ENCODE measurements at regions not wholly inside any gene's neighbourhood (a gene's known extent, or its start where the extent isn't known, plus 50 kb on each side); places are given as distances from the start of the nearest gene placed in this dataset.
"Not testable (repeated sequence)": the region's sequence is repeated elsewhere in the genome, so short reads cannot be mapped to it uniquely, and the experiment has no call there.

GRCh38 chr1:831522-831921, 92.2 kb upstream of the SAMD11 start:
- H3K36me3 ChIP-seq (replicated peaks; ENCODE audit: low read depth, low read length): no peaks in the 10 kb centered on the region
- no peaks in the 10 kb centered on the region for H3K9me3 ChIP-seq (ENCODE audit: insufficient read depth, low read length)
- no peak overlapping the region for H3K4me3 ChIP-seq (ENCODE audit: low read length)
- H3K4me2 ChIP-seq (ENCODE audit: low read length): no peak overlapping the region
- TF ChIP-seq EZH2phosphoT487 (IDR thresholded peaks at IDR 0.05; ENCODE audit: low read depth): no peak
- TF ChIP-seq CTCF (IDR thresholded peaks at IDR 0.05; ENCODE audit: low read depth, low read length): no peak
- H3K27me3 ChIP-seq (ENCODE audit: low read depth, low read length): no peaks in the 10 kb centered on the region
- H3K79me2 ChIP-seq (ENCODE audit: low read length): peaks cover 4% of the 10 kb centered on the region
- no peak overlapping the region for H2AFZ ChIP-seq (ENCODE audit: low read depth, low read length)
- H4K20me1 ChIP-seq (ENCODE audit: insufficient read depth, low read length): no peaks in the 10 kb centered on the region
- no peak overlapping the region for H3K27ac ChIP-seq (ENCODE audit: low read length)
- no peak overlapping the region for H3K9ac ChIP-seq (ENCODE audit: low read length)
- H3K4me1 ChIP-seq (ENCODE audit: low read length): no peaks in the 10 kb centered on the region

GRCh38 chr1:832136-832535, 91.6 kb upstream of the SAMD11 start:
- Histone ChIP-seq H3K27ac (ENCODE audit: low read length) (no peak overlapping the region), H3K4me2 (ENCODE audit: low read length) (no peak overlapping the region), H3K79me2 (ENCODE audit: low read length) (no peaks in the 10 kb centered on the region), H4K20me1 (ENCODE audit: insufficient read depth, low read length) (no peaks in the 10 kb centered on the region), H3K36me3 (replicated peaks; ENCODE audit: low read depth, low read length) (no peaks in the 10 kb centered on the region), H3K9ac (ENCODE audit: low read length) (no peak overlapping the region), H3K4me3 (ENCODE audit: low read length) (no peak overlapping the region), H3K27me3 (ENCODE audit: low read depth, low read length) (no peaks in the 10 kb centered on the region), H2AFZ (ENCODE audit: low read depth, low read length) (no peak overlapping the region), H3K4me1 (ENCODE audit: low read length) (no peaks in the 10 kb centered on the region), H3K9me3 (ENCODE audit: insufficient read depth, low read length) (no peaks in the 10 kb centered on the region)
- TF ChIP-seq EZH2phosphoT487 (IDR thresholded peaks at IDR 0.05; ENCODE audit: low read depth) (no peak), CTCF (IDR thresholded peaks at IDR 0.05; ENCODE audit: low read depth, low read length) (no peak)

- H3K4me3 ChIP-seq (ENCODE audit: low read length); H3K27ac ChIP-seq (ENCODE audit: low read length); H2AFZ ChIP-seq (ENCODE audit: low read depth, low read length); H3K27me3 ChIP-seq (ENCODE audit: low read depth, low read length); H3K9me3 ChIP-seq (ENCODE audit: insufficient read depth, low read length); H3K4me1 ChIP-seq (ENCODE audit: low read length); H3K4me2 ChIP-seq (ENCODE audit: low read length); H4K20me1 ChIP-seq (ENCODE audit: insufficient read depth, low read length); H3K79me2 ChIP-seq (ENCODE audit: low read length); H3K36me3 ChIP-seq (replicated peaks; ENCODE audit: low read depth, low read length); H3K9ac ChIP-seq (ENCODE audit: low read length): not testable (repeated sequence)
These were observed 90.5 kb upstream of the SAMD11 start for GRCh38 chr1:833226-833625.

GRCh38 chr1:835509-835908, 88.2 kb upstream of the SAMD11 start:
- H3K9me3 ChIP-seq (ENCODE audit: insufficient read depth, low read length); H3K4me2 ChIP-seq (ENCODE audit: low read length); H3K4me1 ChIP-seq (ENCODE audit: low read length); H2AFZ ChIP-seq (ENCODE audit: low read depth, low read length); H3K27ac ChIP-seq (ENCODE audit: low read length); H4K20me1 ChIP-seq (ENCODE audit: insufficient read depth, low read length); H3K36me3 ChIP-seq (replicated peaks; ENCODE audit: low read depth, low read length); H3K27me3 ChIP-seq (ENCODE audit: low read depth, low read length); H3K9ac ChIP-seq (ENCODE audit: low read length); H3K4me3 ChIP-seq (ENCODE audit: low read length); H3K79me2 ChIP-seq (ENCODE audit: low read length): not testable (repeated sequence)

- H3K27me3 ChIP-seq (ENCODE audit: low read depth, low read length); H3K27ac ChIP-seq (ENCODE audit: low read length); H3K4me2 ChIP-seq (ENCODE audit: low read length); H3K9ac ChIP-seq (ENCODE audit: low read length); H3K4me1 ChIP-seq (ENCODE audit: low read length); H3K79me2 ChIP-seq (ENCODE audit: low read length); H3K4me3 ChIP-seq (ENCODE audit: low read length); H3K36me3 ChIP-seq (replicated peaks; ENCODE audit: low read depth, low read length); H2AFZ ChIP-seq (ENCODE audit: low read depth, low read length); H3K9me3 ChIP-seq (ENCODE audit: insufficient read depth, low read length); H4K20me1 ChIP-seq (ENCODE audit: insufficient read depth, low read length): not testable (repeated sequence)
These were observed 86.1 kb upstream of the SAMD11 start for GRCh38 chr1:837601-838000.

- not testable (repeated sequence) for H3K36me3 ChIP-seq (replicated peaks; ENCODE audit: low read depth, low read length); H3K27me3 ChIP-seq (ENCODE audit: low read depth, low read length); H3K79me2 ChIP-seq (ENCODE audit: low read length); H4K20me1 ChIP-seq (ENCODE audit: insufficient read depth, low read length); H3K9ac ChIP-seq (ENCODE audit: low read length); H3K4me3 ChIP-seq (ENCODE audit: low read length); H3K4me1 ChIP-seq (ENCODE audit: low read length); H3K4me2 ChIP-seq (ENCODE audit: low read length); H3K27ac ChIP-seq (ENCODE audit: low read length); H2AFZ ChIP-seq (ENCODE audit: low read depth, low read length); H3K9me3 ChIP-seq (ENCODE audit: insufficient read depth, low read length)
These were observed 85.4 kb upstream of the SAMD11 start for GRCh38 chr1:838291-838690.

GRCh38 chr1:840592-840991, 83.1 kb upstream of the SAMD11 start:
- H3K79me2 ChIP-seq (ENCODE audit: low read length); H3K9ac ChIP-seq (ENCODE audit: low read length); H3K27ac ChIP-seq (ENCODE audit: low read length); H3K27me3 ChIP-seq (ENCODE audit: low read depth, low read length); H3K4me2 ChIP-seq (ENCODE audit: low read length); H3K36me3 ChIP-seq (replicated peaks; ENCODE audit: low read depth, low read length); H3K4me3 ChIP-seq (ENCODE audit: low read length); H4K20me1 ChIP-seq (ENCODE audit: insufficient read depth, low read length); H2AFZ ChIP-seq (ENCODE audit: low read depth, low read length); H3K9me3 ChIP-seq (ENCODE audit: insufficient read depth, low read length); H3K4me1 ChIP-seq (ENCODE audit: low read length): not testable (repeated sequence)

GRCh38 chr1:841671-842425, 81.9 kb upstream of the SAMD11 start:
- not testable (repeated sequence) for H3K9ac ChIP-seq (ENCODE audit: low read length); H4K20me1 ChIP-seq (ENCODE audit: insufficient read depth, low read length); H2AFZ ChIP-seq (ENCODE audit: low read depth, low read length); H3K27ac ChIP-seq (ENCODE audit: low read length); H3K36me3 ChIP-seq (replicated peaks; ENCODE audit: low read depth, low read length); H3K4me3 ChIP-seq (ENCODE audit: low read length); H3K9me3 ChIP-seq (ENCODE audit: insufficient read depth, low read length); H3K4me1 ChIP-seq (ENCODE audit: low read length); H3K27me3 ChIP-seq (ENCODE audit: low read depth, low read length); H3K79me2 ChIP-seq (ENCODE audit: low read length); H3K4me2 ChIP-seq (ENCODE audit: low read length)

Data from OCI-LY3 (cell line).